ENCODE measurements at regions not wholly inside any gene's neighbourhood (a gene's known extent, or its start where the extent isn't known, plus 50 kb on each side); places are given as distances from the start of the nearest gene placed in this dataset.
"Not testable (repeated sequence)": the region's sequence is repeated elsewhere in the genome, so short reads cannot be mapped to it uniquely, and the experiment has no call there.

GRCh38 chr5:175337680-175338079 is 106.3 kb downstream of the DRD1 start:
- no peak overlapping the region for H3K27ac ChIP-seq
- intact Hi-C loops (cut with DNase I), result no loop called here
- no peak for DNase-seq (ENCODE audit: extremely low spot score in 2 of 2)
- TF ChIP-seq POLR2A (IDR thresholded peaks at IDR 0.05), result no peak
- H3K9me3 ChIP-seq, result no peaks in the 10 kb centered on the region
- H3K4me3 ChIP-seq, result no peak overlapping the region
- H3K27me3 ChIP-seq, result no peaks in the 10 kb centered on the region
- H3K36me3 ChIP-seq, result no peaks in the 10 kb centered on the region
- H3K4me1 ChIP-seq, result no peaks in the 10 kb centered on the region

- no peaks in the 10 kb centered on the region for H3K36me3 ChIP-seq
- no peaks in the 10 kb centered on the region for H3K9me3 ChIP-seq
These were observed 107.2 kb downstream of the DRD1 start for GRCh38 chr5:175336781-175337180.

GRCh38 chr5:175335691-175336090 is 108.3 kb downstream of the DRD1 start:
- Histone ChIP-seq H3K36me3 (no peaks in the 10 kb centered on the region), H3K9me3 (no peaks in the 10 kb centered on the region), H3K4me1 (no peaks in the 10 kb centered on the region), H3K27me3 (no peaks in the 10 kb centered on the region), H3K27ac (no peak overlapping the region), H3K4me3 (no peak overlapping the region)
- DNase-seq (ENCODE audit: extremely low spot score in 2 of 2), result no peak
- no peak for TF ChIP-seq POLR2AphosphoS5 (IDR thresholded peaks at IDR 0.05; ENCODE audit: insufficient read depth in 1 of 2, low read depth in 1 of 2)
- no peak for TF ChIP-seq CTCF (IDR thresholded peaks at IDR 0.05)
- TF ChIP-seq POLR2A (IDR thresholded peaks at IDR 0.05), result no peak
- intact Hi-C loops (cut with DNase I), result no loop called here

More at GRCh38 chr5:175336781-175337180, 107.2 kb downstream of the DRD1 start:
- DNase-seq (ENCODE audit: extremely low spot score in 2 of 2), result no peak
- TF ChIP-seq CTCF (IDR thresholded peaks at IDR 0.05) (no peak), POLR2AphosphoS5 (IDR thresholded peaks at IDR 0.05; ENCODE audit: insufficient read depth in 1 of 2, low read depth in 1 of 2) (no peak), POLR2A (IDR thresholded peaks at IDR 0.05) (no peak)
- Histone ChIP-seq H3K27ac (no peak overlapping the region), H3K4me1 (no peaks in the 10 kb centered on the region), H3K4me3 (no peak overlapping the region), H3K27me3 (no peaks in the 10 kb centered on the region)
- intact Hi-C loops (cut with DNase I), result no loop called here

- intact Hi-C loops (cut with DNase I); H3K4me3 ChIP-seq; H3K4me1 ChIP-seq; H3K9me3 ChIP-seq; H3K27me3 ChIP-seq; H3K36me3 ChIP-seq; H3K27ac ChIP-seq; DNase-seq (ENCODE audit: extremely low spot score in 2 of 2): not testable (repeated sequence)
These were observed 112.6 kb downstream of the DRD1 start for GRCh38 chr5:175331173-175332036.

DNA sequence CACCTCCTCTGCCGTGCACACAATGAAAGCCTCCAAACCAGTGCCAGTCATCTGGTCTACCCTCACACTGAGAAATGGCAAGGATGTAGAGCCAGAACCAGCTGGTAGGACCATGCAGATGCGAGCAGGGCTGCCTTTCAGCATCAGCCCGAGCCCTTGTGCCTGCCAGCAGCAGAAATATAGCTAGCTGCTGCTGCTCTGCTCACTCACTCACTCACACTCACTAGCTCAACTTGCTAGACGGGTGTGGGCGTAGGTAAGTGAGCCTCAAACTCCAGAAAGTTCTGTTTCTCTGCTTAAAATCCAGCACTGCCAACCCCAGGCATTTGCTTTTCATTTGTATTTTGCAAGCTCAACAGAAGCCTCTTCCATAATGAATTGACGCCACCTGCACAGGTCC is 114.0 kb downstream of the DRD1 start:
- Histone ChIP-seq H3K4me1 (no peaks in the 10 kb centered on the region), H3K9me3 (no peaks in the 10 kb centered on the region), H3K4me3 (no peak overlapping the region), H3K27me3 (no peaks in the 10 kb centered on the region), H3K36me3 (no peaks in the 10 kb centered on the region), H3K27ac (no peak overlapping the region)
- intact Hi-C loops (cut with DNase I), result no loop called here
- DNase-seq (ENCODE audit: extremely low spot score in 2 of 2), result no peak
- TF ChIP-seq POLR2AphosphoS5 (IDR thresholded peaks at IDR 0.05; ENCODE audit: insufficient read depth in 1 of 2, low read depth in 1 of 2), result no peak
- no peak for TF ChIP-seq POLR2A (IDR thresholded peaks at IDR 0.05)
- TF ChIP-seq CTCF (IDR thresholded peaks at IDR 0.05), result no peak

- TF ChIP-seq POLR2AphosphoS5 (IDR thresholded peaks at IDR 0.05; ENCODE audit: insufficient read depth in 1 of 2, low read depth in 1 of 2) (no peak), POLR2A (IDR thresholded peaks at IDR 0.05) (no peak), CTCF (IDR thresholded peaks at IDR 0.05) (no peak)
- Histone ChIP-seq H3K4me1 (no peaks in the 10 kb centered on the region), H3K9me3 (no peaks in the 10 kb centered on the region), H3K27me3 (no peaks in the 10 kb centered on the region), H3K36me3 (no peaks in the 10 kb centered on the region), H3K4me3 (no peak overlapping the region), H3K27ac (no peak overlapping the region)
- no peak for DNase-seq (ENCODE audit: extremely low spot score in 2 of 2)
- intact Hi-C loops (cut with DNase I), result no loop called here
These were observed 115.3 kb downstream of the DRD1 start for GRCh38 chr5:175328687-175329086.
